SK-N-SH treated with all-trans-retinoic acid at 6 μM for 48 hours (cell line): ENCODE measurements at regions not wholly inside any gene's neighbourhood (a gene's known extent, or its start where the extent isn't known, plus 50 kb on each side); places are given as distances from the start of the nearest gene placed in this dataset.

Experiments
- ARNTL ChIP-seq: fragments of 450-650 bp; formaldehyde crosslinking; IDR thresholded peaks from 2 replicates; pipeline ENCODE4 v1.5.0; 2020; ENCODE audit warnings: low read depth, mild to moderate bottlenecking, moderate library complexity, borderline replicate concordance
- CREB5 ChIP-seq: fragments of 250-450 bp; sonication (Bioruptor Pico); IDR thresholded peaks from 2 replicates; pipeline ENCODE4 v1.5.1; 2020; ENCODE audit warnings: low read depth, mild to moderate bottlenecking, moderate library complexity
- CSDC2 ChIP-seq: fragments of 250-450 bp; sonication (Bioruptor Pico); IDR thresholded peaks from 2 replicates; pipeline ENCODE4 v1.5.0; 2020; ENCODE audit warnings: mild to moderate bottlenecking, moderate library complexity
- ESRRG ChIP-seq: fragments of 250-450 bp; sonication (Bioruptor Pico); IDR thresholded peaks from 2 replicates; pipeline ENCODE4 v1.6.1; 2021; ENCODE audit warnings: mild to moderate bottlenecking
- PATZ1 ChIP-seq: fragments of 250-450 bp; sonication (Bioruptor Pico); IDR thresholded peaks from 2 replicates; pipeline ENCODE4 v1.8.0; 2020; ENCODE audit warnings: mild to moderate bottlenecking, moderate library complexity, borderline replicate concordance
- POU6F1 ChIP-seq: fragments of 250-450 bp; sonication (Bioruptor Pico); IDR thresholded peaks from 2 replicates; pipeline ENCODE4 v1.8.0; 2021; ENCODE audit warnings: low read depth, mild to moderate bottlenecking, moderate library complexity, borderline replicate concordance
- PPARA ChIP-seq: fragments of 250-450 bp; sonication (Bioruptor Pico); IDR thresholded peaks from 2 replicates; pipeline ENCODE4 v1.5.0; 2020; ENCODE audit warnings: mild to moderate bottlenecking, borderline replicate concordance
- RARB ChIP-seq: fragments of 250-450 bp; sonication (Bioruptor Pico); IDR thresholded peaks from 2 replicates; pipeline ENCODE4 v1.8.0; 2021; ENCODE audit warnings: mild to moderate bottlenecking, moderate library complexity
- TSHZ2 ChIP-seq: fragments of 250-450 bp; sonication (Bioruptor Pico); IDR thresholded peaks from 2 replicates; pipeline ENCODE4 v1.5.0; 2020; ENCODE audit warnings: mild to moderate bottlenecking, moderate library complexity
- ZFP3 ChIP-seq: fragments of 250-450 bp; sonication (Bioruptor Pico); IDR thresholded peaks from 2 replicates; pipeline ENCODE4 v1.5.0; 2020; ENCODE audit warnings: mild to moderate bottlenecking, moderate library complexity
- ZNF565 ChIP-seq: fragments of 450-650 bp; formaldehyde crosslinking; conservative IDR thresholded peaks from 2 replicates; pipeline ENCODE4 v1.5.0; 2020; ENCODE audit warnings: low read depth, mild to moderate bottlenecking, moderate library complexity

- TF ChIP-seq CREB5 (CRISPR knock-in tag) (no peak), RARB (CRISPR knock-in tag) (no peak), ARNTL (no peak), ZNF565 (no peak), PPARA (no peak), CSDC2 (no peak), TSHZ2 (CRISPR knock-in tag) (no peak), PATZ1 (CRISPR knock-in tag) (no peak), ZFP3 (CRISPR knock-in tag) (no peak), ESRRG (CRISPR knock-in tag) (no peak), POU6F1 (CRISPR knock-in tag) (no peak)
These were observed 152.1 kb downstream of the NOC3L start for GRCh38 chr10:94210440-94211168.
